ENCODE measurements at regions not wholly inside any gene's neighbourhood (a gene's known extent, or its start where the extent isn't known, plus 50 kb on each side); places are given as distances from the start of the nearest gene placed in this dataset.
"Not testable (repeated sequence)": the region's sequence is repeated elsewhere in the genome, so short reads cannot be mapped to it uniquely, and the experiment has no call there.

- no peak for TF ChIP-seq CTCF (IDR thresholded peaks at IDR 0.05; ENCODE audit: insufficient read depth, low read depth, low read length, missing control alignments)
- no peak for DNase-seq (ENCODE audit: low read depth)
- no peak overlapping the region for H3K4me3 ChIP-seq (ENCODE audit: low read depth, low read length)
Observed at GRCh38 chr3:48084170-48084569, 68.0 kb upstream of the MAP4 start.

- DNase-seq (ENCODE audit: low read depth): no peak
- TF ChIP-seq CTCF (IDR thresholded peaks at IDR 0.05; ENCODE audit: insufficient read depth, low read depth, low read length, missing control alignments): no peak
- H3K4me3 ChIP-seq (ENCODE audit: low read depth, low read length): no peak overlapping the region
Observed at GRCh38 chr3:48082580-48083184, 66.5 kb upstream of the MAP4 start.

GRCh38 chr3:48077815-48078214 is 61.6 kb upstream of the MAP4 start:
- TF ChIP-seq CTCF (IDR thresholded peaks at IDR 0.05; ENCODE audit: insufficient read depth, low read depth, low read length, missing control alignments): no peak
- no peak for DNase-seq (ENCODE audit: low read depth)

GRCh38 chr3:48070030-48070429 is 53.8 kb upstream of the MAP4 start:
- no peak for TF ChIP-seq CTCF (IDR thresholded peaks at IDR 0.05; ENCODE audit: insufficient read depth, low read depth, low read length, missing control alignments)
- H3K4me3 ChIP-seq (ENCODE audit: low read depth, low read length): no peak overlapping the region
- no peak for DNase-seq (ENCODE audit: low read depth)

More at GRCh38 chr3:48077815-48078214, 61.6 kb upstream of the MAP4 start:
- H3K4me3 ChIP-seq (ENCODE audit: low read depth, low read length): no peak overlapping the region

GRCh38 chr3:48069339-48069738 is 53.1 kb upstream of the MAP4 start:
- TF ChIP-seq CTCF (IDR thresholded peaks at IDR 0.05; ENCODE audit: insufficient read depth, low read depth, low read length, missing control alignments): no peak
- no peak overlapping the region for H3K4me3 ChIP-seq (ENCODE audit: low read depth, low read length)
- DNase-seq (ENCODE audit: low read depth): no peak

GRCh38 chr3:48068886-48069285 is 52.7 kb upstream of the MAP4 start:
- H3K4me3 ChIP-seq (ENCODE audit: low read depth, low read length): no peak overlapping the region
- no peak for TF ChIP-seq CTCF (IDR thresholded peaks at IDR 0.05; ENCODE audit: insufficient read depth, low read depth, low read length, missing control alignments)
- DNase-seq (ENCODE audit: low read depth): no peak

- not testable (repeated sequence) for DNase-seq (ENCODE audit: low read depth); H3K4me3 ChIP-seq (ENCODE audit: low read depth, low read length)
Observed at GRCh38 chr3:48068320-48068719, 52.1 kb upstream of the MAP4 start.
